ENCODE measurements at regions not wholly inside any gene's neighbourhood (a gene's known extent, or its start where the extent isn't known, plus 50 kb on each side); places are given as distances from the start of the nearest gene placed in this dataset.

GRCh38 chr15:62985768-62986167 lies 56.8 kb upstream of the TPM1 start:
- DNase-seq (ENCODE audit: low read depth): no peak

GRCh38 chr15:62986948-62987347 lies 55.6 kb upstream of the TPM1 start:
- DNase-seq (ENCODE audit: low read depth): no peak

GRCh38 chr15:62988701-62989100 lies 53.8 kb upstream of the TPM1 start:
- DNase-seq (ENCODE audit: low read depth): no peak

- DNase-seq (ENCODE audit: low read depth): no peak
Observed at GRCh38 chr15:62989366-62990055, 53.0 kb upstream of the TPM1 start.

GRCh38 chr15:62991698-62992097 lies 50.8 kb upstream of the TPM1 start:
- no peak for DNase-seq (ENCODE audit: low read depth)

GRCh38 chr15:62992302-62992701 lies 50.2 kb upstream of the TPM1 start:
- no peak for DNase-seq (ENCODE audit: low read depth)

All from stimulated activated CD8-positive, alpha-beta memory T cell treated with anti-CD3 and anti-CD28 coated beads, Interleukin-12 subunit alpha, Interleukin-12 subunit beta, amount 100 ng/mL, for 1 hour (primary cell).